ENCODE measurements at regions not wholly inside any gene's neighbourhood (a gene's known extent, or its start where the extent isn't known, plus 50 kb on each side); places are given as distances from the start of the nearest gene placed in this dataset.

DNA sequence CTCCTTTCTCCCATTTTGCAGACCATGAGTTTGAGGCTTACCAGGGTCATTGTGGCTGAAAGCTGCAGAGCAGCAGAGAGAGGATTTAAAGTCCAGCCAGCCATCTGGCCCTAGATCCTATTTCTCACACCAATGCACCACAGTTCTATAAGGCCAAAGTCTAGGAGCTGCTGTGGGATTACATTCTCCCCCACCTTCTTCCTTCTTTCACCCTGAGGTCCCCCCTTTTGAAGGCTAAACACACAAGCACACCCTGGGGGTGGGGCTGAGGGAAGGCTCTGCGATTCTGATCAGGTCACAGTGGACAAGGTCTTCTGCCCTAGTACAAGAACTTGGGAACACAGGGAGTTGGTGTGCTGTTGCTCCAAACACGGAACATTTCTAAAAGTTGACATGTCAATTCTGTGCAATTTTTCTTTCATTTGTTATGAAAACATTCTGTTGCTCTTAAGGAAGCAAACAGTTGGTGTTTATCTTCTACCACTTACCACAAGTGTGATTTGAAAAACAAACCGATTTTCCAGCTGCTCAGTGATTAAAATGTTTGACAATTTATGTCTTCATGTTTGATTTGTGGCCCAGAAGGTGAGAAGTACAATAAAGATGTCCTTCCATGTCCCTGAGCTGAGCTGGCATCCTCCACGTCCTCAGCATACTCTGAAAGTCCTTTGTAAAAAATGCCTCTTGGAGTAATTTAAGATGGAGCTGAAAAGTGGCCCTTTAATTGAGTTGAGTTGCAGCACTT lies 271.6 kb upstream of the PPP2R2D start:
- DNase-seq: no peak

DNA sequence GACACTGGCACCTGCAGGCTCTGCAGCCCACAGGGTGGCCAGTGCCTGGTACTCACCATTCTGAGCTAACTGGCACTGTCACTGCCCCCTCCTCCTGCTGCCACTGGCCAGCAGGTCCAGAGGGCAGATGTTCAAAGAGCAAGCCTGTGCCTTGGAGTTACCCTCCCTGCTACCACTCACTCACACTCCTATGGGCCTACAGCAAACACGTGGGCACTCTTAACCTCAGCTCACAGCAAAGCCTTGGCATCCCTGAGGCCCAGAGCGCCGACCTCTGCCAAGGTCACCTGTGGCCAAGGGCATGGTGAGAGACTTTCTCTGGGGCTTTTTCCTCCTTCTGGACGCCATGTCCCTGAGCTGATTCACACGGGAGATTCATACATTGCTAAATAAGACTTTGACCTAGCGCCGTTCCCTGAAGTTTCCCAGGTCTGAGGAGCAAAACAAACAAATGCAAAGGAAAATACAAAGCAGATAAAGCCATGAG lies 270.0 kb upstream of the PPP2R2D start:
- DNase-seq: no peak

DNA sequence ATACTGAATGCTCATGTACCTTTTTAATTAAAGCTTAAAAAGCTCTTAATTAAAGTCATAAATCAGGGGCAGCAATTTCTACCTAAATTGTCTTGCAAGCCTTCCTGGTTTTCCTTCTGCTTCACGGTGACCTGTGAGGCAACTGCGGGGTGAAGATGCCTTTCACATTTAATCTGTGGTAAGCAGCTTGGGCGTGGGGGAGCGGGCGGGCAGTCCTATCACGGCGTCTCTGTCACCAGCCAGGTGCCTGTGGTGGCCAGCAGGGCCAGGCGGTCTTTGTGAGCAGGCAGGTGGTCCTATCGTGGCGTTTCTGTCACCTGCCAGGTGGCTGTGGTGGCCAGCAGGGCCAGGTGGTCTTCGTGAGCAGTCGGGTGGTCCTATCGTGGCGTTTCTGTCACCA lies 269.2 kb upstream of the PPP2R2D start:
- no peak for DNase-seq

DNA sequence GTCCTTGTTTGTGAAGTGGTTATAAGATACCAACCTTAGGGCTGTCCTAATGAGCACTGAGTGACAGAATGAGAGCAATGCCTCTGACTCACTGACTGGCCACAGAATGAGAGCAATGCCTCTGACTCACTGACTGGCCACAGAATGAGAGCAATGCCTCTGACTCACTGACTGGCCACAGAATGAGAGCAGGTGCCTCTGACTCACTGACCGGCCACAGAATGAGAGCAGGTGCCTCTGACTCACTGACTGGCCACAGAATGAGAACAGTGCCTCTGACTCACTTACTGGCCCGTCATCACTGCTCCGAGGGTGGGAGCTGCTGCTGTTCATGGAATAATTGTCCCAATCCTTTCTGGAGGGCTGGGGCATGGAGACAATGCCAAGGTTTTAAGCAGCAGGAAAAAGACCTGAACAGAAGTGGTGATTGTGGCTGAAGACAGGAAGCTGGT lies 265.2 kb upstream of the PPP2R2D start:
- no peak for DNase-seq

DNA sequence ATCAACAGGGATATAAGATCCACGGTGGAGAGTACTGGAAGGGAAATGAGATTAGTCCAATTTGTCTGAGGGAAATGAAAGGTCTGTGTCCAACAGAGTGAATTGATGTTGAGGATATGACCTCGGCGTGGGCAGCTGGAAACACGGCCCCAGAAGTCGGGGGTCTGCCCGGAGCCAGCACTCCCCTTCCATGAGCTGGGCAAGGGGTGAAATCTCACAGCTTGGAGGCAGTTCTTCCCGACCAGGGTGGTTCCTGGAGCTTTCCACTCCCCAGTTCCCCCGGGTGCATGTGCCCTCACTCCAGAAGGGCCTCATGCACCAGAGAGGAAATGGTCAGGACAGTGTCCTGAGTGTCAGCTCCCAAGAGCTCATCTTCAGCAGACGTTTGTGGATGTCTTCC lies 264.7 kb upstream of the PPP2R2D start:
- no peak for DNase-seq

DNA sequence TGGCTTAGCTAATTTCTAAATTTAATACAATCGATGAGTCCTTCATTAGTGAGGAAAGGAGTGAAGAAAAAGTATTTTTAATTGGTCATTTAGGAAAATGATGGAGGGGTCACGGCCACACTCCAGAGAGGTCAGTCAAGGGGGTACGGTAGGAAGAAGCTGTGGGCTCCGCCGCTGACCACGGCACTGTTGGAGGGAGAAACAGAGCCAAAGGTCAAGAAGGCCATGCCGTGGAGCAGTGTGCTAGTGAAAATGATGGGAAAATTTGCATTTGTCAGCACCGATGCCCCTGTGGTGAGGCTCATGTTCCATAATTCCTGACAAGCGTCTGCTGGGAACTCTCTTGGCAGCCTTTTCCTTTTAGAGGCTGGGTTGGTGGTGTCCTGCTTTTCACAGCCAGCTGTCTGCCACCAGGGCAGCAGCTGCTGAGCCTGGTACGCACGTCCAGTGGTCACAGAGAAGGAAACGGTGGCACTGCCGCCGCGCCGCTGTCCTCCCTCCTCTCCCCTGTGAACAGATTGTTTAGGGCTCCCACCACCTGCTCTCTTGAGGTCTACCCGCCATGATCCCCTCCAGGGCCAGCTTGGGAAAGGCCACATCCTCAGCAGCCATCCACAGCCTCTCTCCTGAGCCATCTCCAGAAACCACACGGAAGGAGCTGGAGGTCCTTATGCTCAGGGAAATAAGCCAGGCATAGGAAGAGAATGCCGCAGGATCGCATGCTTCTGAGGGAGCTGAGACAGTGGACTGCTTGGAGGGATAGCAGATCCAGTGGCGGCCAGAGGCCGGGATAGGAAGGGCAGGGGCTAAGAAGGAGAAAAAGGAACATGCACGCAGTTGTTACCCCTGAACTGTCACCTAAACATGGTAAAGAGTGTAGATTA lies 263.7 kb upstream of the PPP2R2D start:
- no peak for DNase-seq

DNA sequence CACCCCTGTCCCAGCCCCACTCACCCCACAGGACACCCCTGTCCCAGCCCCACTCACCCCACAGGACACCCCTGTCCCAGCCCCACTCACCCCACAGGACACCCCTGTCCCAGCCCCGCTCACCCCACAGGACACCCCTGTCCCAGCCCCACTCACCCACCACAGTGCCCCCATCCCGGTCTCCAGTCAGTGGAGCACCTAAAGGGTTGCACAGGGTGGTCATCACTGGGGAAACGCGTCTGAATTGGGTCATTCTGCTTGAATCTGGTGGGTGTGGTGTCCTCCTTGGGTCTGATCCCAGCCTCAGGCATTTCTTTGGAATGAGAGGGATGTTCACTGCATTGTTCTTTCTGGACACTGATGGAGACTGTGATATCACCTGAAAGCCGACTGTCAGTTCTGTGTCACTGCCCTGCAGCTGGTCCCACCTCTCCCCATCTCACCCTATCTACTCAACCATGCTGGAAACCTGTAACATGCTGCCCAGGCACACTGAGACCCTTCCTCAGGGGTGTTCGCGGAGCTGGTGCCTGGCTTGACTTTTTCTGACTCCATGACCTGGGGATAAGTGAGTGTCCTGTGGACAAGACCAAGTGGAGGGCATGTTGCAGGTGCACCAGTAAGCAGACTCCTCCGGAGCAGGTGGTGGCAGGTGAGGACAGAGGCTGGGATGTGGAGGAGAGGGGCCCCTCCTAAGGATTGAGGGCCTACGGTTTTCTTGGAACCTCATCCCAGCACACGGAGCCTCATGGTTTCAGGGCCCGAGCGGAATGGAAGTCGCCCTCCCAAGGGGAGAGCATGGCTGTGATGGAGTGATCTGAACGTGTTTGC lies 262.5 kb upstream of the PPP2R2D start:
- no peak for DNase-seq

DNA sequence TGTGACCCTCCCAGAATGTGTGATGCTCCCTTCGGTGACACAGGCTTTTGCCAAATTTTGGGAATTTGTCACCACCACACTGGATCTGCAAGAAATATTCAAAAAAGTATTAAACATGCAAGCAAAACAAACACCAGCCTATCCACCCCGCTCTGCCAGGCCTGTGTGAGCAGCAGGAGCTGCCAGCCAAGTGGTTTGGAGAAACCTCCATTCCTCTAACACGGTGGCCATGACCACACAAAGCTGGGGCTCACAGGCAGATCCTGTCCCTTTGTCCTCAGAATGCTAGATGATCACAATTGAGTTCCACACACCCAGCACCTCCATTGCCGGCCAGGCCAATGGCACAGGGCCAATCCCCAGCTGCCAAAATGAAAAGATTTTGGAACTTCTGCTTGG lies 261.9 kb upstream of the PPP2R2D start:
- no peak for DNase-seq

DNA sequence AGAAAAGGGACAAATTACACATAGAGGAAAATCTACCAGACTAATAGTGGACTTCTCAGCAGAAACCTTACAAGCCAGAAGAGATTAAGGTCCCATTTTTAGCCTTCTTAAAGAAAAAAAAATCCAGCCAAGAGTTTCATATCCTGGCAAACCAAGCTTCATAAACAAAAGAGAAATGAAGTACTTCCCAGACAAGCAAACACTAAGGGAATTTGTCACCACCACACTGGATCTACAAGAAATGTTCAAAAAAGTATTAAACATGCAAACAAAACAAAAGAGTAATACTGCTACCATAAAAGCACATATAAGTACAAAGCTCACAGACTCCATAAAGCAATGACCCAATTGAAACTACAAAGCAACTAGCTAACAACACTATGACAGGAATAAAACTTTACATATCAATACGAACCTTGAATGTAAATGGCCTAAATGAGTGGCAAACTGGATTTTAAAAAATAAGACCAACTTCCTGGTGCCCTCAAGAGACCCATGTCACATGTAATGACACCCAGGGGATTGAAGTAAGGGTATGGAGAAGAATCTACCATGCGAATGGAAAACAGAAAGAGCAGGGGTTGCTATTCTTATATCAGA lies 260.7 kb upstream of the PPP2R2D start:
- no peak for DNase-seq

DNA sequence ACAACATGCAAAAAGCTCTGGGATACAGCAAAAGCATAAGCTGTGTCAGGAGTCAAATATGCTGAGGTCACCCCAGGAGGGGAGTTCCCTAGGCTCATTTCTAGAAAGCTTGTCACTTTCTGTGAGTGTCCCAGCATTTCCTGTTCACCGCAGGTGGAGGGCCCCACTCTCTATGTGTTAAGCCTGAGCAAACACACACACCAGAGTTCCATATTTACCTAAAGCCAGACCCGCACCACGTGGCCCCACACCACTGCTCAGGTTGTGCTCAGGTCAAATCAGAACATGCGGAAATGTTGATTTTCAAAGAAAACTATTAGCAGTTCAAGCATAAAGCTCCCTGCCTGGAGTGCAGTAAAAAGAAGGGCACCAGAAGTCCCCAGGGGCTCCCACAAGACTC lies 259.6 kb upstream of the PPP2R2D start:
- no peak for DNase-seq

DNA sequence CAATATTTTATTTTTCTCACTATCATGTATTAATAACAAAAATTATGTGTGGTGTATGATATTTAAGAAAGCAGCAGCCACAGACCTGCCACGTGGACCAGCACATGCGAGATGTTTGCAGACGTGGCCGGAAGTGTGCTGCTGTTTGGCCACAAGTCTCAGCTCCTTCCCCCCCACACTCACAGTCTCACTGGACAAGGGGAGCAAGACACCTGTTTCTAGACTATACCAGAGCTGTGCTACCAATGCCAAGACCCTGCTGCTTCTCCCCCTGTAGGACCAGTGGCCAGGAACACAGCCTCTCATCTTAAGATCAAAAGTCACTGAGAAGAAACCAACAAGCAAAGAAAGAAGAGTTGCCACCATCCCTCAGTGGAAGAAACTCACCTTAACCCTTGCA lies 258.9 kb upstream of the PPP2R2D start:
- DNase-seq: no peak

DNA sequence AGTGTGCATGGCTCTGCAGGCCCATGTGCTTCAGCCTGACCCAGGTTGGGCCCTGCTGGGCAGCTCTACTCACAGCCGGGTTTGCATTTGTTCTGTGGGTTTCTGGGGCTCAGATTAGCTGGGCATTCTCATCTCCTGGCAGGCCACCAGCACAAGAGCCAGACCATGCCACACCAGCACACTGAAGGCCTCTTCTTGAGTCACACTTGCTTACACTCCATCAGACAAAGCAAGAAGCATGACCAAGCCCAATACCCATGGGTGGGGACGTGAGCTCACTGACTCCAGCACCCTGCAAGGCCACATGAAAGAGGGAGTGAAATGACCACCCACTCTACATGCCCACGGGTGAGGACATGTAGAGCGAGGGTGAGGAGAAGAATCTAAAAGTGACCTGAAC lies 257.8 kb upstream of the PPP2R2D start:
- DNase-seq: no peak

DNA sequence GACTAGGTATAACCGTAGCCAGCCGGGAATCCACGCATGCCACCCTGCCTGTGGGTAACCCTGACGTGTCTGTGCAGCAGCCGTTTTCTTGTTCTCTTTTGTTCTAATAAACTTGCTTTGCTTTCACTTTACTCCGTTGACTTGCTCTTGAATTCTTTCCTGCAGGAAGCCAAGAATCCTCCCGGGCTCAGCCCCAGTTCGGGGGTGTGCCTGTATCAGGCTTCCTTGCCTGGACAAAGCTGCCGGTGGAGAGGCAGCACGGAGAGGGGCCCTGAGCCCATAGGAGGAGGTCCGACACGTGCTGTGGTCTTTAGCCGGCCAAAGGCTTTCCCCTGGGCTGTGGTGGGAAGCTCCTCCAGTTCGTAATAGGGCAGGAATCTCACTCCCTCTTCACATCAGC lies 256.5 kb upstream of the PPP2R2D start:
- DNase-seq: peak; percentile 91

DNA sequence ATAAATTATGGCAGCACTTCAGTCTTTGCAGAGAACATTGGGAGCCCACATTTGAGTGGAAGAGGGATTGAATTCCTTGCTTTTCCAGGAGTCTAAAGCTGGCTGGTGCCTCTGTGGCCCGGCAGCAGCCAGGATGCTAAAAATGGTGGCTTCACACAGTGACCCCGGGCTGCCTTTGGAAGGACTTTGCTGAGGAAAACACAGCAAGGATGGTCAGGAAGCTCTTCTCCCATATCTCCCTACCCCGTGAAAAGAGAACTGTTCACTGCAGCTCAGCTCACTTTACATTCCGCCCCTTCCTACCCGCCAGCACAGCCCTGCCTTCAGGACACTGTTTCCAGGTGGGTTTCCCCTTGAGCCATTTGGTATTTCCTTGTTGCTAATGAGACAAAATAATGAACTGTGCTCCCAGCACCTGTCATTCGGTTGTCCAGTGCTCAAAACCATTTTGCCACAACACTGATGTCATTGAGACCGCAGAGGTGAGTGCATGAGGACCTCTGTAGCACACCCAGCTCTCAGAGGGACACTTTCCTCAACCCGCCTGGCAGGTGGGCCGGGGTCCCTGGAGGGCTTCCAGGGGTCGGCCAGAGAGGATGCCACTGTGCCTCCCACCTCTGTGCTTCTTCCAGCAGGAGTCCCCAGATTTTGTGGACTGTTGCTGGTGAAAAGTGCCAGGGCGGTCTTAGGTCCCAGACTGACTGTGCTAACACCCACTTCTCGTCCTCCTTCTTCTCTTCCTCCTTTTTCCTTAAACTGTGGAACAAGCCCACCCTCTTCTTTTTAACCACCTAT lies 255.7 kb upstream of the PPP2R2D start:
- no peak for DNase-seq

DNA sequence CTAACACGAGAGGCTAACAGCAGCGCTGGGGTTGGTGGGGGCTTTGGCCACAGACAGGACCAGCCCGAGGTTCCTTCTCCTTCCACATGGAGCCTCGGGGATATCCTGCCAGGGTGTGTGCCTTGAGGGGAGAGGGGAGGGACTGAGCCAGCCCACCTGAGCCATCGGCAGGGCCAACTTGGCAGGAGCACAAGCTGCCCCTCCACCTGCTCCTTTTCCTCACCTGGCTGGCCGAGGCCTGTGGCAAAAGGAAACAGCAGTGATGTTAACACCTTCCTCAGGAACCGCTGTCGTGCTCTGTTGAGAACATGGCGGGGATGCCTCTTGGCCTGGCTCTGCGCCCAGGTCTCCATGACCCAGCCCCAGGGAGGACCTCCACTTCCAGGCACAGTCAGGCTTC lies 255.1 kb upstream of the PPP2R2D start:
- DNase-seq: no peak

DNA sequence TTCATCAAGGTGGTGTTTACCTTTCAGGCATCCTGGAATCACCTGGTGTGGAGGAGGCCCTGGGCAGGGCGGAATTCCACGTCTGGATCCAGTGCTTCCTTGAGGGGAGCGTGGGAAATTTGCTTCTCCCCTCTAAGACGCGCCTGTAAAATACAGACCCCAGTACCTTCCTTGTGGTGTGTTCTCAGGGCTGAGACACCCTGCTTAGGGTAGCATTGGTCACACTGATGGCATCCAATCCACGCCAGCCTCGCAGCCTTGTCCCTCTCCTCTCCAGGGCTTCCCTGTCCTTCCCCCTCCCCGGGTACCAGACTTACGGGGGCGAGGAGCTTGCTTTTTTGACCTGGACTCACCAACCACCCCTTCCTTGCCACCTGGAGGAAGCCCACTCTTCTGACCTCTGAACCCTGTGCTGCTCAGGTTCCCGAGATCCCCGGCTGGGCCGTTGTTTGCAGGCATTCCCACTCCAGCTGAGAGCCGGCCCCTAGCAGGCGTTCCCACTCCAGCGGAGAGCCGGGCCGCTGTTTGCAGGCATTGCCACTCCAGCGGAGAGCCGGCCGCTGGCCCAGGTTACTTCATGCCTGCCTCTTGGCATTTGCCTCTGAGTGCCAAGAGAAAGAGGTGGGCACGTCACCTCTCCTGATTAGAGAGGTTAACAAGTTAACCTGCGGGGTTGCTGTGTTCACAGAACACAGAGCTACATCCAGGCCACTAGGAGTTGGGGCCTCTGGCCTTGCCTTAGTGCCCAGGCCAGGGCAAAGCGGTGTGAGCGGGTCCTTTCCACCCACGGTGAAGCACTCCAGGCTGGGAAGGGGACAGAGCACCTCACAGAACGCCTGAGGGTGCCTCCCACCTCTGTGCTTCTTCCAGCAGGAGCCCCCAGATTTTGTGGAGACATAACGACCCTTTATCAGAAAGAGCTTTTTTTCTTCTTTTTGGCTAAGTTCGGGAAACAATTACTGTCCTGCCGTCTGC lies 254.0 kb upstream of the PPP2R2D start:
- no peak for DNase-seq

DNA sequence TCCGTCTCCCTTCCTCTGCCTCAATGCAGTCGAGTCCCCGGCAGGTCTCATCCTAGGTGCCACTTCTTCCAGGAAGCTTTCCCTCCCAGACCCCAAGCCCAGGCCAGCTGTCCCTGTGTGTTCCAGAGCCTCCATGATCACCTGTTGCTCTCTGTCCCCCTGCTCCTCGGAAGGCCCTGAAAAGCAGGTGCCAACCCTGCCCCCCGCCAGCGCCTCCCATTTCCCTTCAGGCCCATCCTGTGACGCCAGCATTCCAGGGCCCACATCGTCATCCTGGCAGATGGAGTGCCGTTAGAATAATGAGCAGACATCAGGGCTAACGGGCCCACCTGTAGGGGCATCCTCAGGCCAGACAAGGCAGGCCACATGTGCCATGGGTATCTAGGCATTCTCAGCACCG lies 253.0 kb upstream of the PPP2R2D start:
- DNase-seq: no peak

DNA sequence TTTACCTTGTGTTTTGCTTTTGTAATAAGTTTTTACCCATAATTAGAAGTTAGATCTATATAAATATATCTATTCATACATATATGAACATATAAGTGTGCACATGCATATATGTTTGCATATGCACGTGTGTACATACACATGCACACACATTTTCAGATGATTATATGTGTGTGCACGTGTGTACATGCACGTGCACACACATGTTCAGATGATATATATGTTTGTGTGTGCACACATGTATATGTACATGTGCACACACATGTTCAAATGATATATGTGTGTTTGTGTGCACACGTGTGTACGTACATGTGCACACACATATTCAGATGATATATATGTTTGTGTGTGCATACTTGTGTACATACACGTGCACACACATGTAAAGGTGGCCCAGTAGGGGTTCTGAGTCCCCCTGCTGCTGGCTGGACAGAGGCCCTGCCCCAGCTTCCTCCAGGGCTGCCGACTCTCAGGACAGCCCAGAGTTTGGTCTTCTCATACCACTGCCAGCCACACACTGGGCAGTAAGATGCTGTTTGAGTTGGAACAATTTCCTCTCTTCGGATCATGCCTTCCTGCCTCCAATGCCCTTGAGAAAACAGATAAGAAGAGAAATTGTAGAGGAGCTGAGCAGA lies 252.3 kb upstream of the PPP2R2D start:
- DNase-seq: no peak

DNA sequence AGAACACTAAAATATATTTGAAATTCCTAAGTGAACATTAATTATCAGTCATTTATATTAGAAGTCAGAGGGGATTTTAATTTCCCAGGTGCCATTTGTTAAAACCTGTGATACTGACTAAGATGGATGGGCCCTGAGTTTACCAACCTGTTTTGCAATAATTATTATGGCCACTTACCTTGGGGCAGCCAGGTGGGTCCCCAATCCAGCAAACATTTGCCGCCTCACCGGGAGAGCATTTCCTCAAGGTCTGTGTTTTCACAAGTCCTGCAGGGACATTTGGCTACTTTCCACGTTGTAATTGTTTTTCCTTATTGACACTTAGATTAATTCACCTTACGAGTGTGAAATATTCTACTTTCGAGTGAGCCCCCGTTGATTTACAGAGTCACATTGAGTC lies 251.2 kb upstream of the PPP2R2D start:
- DNase-seq: no peak
